ENCODE measurements at regions not wholly inside any gene's neighbourhood (a gene's known extent, or its start where the extent isn't known, plus 50 kb on each side); places are given as distances from the start of the nearest gene placed in this dataset.

DNA sequence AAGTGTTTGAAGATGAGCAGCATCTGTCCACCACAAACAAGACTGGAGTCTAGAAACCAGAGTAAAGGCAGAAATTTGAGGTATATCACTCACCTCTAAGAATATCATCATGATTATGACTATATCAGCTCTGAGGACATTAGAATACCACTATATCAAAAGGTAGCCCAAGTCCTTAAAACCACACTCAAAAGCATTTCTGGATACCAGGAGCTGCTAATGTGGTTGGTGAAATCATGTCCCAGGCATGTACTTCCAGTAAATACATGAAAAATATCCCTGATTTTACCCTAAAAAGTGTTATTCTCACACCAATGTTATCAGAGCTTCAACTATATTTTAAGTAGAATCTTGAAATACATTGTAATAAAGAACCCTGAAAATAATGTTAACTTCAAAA, 136.3 kb upstream of the SMAD1 start:
- DNase-seq = no peak

DNA sequence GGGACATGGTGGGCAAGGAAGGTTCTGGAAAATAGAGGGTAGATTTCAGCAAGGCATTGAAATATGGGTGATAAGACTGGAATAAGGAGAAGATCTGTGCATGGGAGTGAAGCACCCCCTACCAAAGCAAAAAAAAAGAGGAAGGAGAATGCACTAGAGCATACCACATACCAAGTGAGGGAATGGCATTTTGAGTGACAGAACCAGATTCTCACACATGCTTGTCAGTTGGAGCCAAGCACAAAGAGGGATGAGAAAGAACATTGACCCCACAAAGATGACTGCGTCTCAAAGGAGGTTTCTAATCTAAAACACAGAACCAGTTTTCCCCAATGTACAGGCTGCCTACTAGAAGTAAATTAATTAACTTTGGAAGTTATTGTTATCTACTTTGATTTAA, 140.3 kb upstream of the SMAD1 start:
- DNase-seq = no peak

DNA sequence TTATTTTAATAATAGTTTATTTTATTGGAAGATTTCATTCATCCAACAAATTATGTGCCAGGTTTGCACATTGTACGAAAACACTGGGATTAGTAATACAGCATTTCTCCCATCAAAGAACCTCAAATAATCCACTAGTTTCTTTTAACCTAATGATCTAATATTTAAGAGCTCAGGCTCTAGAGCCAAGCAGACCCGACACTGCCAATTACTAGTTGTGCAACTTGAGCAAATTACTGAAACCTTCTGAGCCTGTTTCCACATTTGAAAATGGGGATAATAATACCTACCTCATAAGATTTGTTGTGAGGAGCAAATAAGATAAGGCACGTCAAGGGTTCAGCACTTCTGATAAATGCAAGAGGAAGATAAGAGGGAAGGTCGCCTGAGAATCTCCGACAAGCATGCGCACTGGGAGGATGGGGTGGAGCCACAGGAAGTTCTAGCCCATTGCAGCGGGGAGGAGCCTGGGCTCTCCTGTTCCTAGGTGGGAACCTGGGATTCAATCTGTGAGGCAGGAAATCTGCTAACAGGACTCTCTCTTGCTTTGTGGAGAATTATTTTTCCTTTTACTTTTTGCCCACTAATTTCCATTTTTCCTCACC, 141.5 kb upstream of the SMAD1 start:
- DNase-seq = no peak

DNA sequence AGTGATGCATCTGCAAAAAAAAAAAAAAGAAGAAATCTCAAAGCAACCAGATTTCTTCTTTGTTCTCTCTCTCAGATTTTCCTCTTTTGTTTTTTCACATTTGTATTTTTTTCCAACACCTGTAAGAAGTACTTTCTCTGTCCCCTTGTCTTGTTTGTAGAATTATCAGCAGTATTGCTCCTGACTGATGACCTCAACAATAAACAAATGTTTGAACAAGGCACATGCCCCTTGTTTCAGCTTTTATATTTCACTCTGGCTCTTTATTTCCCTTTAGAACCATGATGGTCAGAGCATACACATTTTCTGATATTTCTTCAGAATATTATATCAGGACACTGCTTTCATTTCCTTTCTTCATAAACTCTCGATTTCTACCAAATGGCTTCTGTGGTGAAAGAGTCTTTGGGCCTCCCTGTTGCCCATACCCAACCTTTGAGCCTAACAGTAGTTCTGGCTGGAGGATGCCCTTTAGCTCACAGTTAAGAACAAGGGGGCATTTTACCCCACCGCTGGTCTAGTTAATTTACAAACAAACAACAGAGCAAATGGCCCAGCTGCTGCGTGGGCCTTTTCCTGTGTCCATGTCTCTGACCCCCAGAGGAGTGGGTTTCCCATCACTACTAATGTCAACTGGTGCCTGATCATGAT, 142.5 kb upstream of the SMAD1 start:
- no peak for DNase-seq

DNA sequence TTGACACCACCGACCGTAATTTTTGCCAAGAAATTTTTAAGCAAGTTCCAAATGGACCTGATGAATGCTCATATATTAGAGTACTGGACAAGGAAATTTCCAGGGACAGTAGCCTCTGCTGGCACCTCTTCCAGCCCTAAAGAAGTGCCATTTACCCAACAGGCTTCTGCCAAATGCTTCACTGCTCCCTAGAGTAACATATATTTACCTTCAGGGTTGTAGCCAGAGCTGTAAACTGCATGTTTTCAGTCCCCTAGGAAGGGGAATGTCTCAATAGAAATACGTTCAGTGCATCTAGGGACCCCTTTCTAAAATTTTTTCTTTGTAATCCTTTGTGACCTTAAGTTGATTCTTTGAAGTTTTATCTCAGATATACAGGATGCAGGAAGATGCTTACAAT, 143.1 kb upstream of the SMAD1 start:
- no peak for DNase-seq

DNA sequence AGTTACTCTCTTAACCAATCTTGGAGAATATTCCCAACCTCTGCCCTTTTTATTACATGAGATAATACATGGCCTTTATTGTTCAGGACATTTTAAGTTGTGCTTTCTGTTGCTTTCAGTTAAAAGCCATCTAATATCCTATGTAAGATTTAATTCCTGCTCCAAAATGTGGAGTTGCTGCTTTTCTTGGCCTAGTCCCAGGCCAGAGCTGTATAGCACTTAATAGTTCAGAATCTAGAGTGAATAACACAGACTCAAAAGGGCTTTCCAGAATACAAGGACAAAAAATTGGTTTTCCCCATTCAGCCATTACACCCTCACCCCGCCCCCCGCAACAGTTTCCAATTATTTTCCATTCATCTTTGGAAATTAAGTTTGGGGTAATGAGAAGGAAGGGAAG, 144.3 kb upstream of the SMAD1 start:
- DNase-seq = no peak

DNA sequence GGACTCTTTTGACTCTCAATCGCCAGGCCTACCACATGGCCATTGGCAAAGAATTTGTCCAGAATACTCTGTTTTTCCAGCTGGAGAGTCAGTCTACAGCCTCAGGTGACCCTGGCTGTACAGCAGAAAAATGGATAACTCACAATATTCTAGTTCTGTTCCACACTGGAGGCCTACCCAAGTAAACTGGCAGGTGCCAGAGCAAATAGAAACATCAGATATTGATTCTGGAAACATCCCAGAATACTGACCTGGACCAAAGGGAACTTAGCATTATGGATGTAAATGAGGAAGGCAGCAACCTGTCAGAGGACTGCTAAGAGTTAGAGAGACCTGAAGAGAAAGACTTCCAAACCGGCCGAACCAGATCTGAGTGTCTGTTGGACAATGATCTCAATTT, 147.9 kb upstream of the SMAD1 start:
- DNase-seq = no peak

DNA sequence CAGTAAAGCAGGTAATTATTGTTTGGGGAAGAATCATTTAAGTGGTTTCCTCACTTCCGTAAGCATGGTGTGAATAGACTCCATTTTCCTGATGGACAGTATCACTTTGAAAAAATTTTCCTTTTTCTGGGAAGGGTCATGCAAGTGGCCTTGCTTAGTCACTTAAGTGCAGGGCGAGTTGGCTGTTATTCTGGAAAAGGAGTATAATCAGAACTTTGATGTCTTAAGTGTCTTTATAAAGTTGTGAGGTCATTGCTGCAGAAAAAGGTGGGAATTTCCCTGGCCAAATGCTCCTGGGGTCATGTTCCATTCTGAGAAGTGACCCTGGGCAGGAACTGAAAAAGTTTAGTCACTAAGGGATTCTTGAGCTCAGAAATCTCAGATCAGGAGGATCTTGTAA, 146.1 kb upstream of the OTUD4 start:
- DNase-seq = no peak

DNA sequence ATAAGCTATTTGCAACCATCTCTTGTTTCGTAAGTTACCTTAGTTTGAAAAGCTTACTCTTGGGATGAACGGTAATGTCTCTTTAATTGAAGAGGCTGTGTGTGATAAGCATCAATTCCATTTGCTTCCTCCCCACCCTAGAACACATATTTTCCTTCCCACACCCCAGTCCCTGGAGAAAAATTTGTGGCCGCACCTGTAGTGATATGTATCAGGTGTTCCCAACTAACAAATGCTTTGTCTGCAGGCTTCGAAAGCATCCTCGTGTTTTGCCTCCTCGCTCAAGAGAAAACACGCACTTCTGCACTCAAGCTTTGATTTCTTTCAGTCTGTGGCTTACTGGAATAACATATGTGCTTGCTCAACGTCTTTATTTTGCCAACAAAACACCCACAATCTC, 143.8 kb upstream of the OTUD4 start:
- DNase-seq = no peak

DNA sequence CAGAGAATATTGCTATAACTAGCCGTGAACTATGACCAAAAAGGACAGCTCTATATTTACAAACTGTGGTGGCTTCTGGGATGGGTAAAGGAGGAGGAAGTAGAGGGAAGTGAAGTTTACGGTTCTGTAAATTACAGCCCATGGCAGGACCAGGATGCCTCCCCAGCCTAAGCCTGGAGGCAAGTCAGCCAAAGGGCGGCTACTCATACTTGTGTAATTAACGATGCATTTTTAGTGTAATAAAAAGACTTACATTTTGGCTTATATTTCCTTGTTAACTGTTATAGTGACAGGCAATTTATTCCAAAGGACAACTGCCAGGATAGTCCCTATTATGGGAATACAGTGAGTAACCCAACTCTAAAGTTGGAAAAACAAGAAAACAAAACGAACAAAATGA, 139.9 kb upstream of the OTUD4 start:
- no peak for DNase-seq

DNA sequence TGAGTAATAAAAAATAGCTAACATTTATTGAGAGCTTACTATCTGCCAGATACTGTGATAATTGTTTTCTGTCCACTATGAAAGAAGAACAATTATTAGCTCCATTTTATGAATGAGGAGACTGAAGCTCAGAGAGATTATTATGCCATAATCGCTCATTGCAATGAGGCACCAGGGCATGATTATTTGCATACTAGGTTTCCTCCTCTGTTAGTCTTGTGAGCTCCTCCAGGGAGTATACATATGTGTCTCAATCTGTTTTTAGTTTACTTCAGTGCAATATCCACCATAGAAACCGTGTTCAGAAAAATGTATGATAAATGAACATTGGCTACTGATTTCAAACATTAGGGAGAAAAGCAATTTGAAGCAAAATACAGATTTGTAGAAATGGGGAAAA, 139.4 kb upstream of the OTUD4 start:
- no peak for DNase-seq

DNA sequence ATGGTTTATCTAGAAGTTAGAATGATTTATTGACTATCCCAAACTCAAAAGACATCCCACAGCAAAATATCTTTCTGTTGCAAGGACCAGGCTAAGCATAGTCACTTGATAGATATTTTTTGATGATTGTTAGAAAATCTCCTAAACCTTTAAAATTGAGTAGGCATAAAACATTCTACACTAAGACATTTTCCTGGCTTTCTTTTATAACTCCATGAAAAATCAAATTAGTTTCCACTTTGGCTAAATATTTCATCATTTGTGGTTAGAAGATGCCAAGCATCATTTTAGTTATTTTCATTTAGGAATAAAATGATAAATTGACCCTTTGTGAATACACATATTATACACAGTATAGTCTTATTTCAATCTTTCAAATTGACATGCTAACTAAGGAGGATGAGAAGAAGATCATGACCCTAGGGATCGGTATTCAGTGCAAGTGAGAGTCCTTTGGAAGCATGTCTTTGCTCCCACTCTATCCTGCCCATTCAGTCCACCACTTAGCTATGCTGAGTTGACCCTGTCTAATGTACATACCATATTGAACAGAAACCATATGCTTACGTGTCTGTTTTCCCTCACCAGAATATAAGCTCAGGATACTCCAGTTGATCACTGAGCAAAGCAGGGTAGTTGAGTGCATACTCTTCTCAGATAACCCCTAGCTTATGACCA, 136.6 kb upstream of the OTUD4 start:
- DNase-seq = no peak

DNA sequence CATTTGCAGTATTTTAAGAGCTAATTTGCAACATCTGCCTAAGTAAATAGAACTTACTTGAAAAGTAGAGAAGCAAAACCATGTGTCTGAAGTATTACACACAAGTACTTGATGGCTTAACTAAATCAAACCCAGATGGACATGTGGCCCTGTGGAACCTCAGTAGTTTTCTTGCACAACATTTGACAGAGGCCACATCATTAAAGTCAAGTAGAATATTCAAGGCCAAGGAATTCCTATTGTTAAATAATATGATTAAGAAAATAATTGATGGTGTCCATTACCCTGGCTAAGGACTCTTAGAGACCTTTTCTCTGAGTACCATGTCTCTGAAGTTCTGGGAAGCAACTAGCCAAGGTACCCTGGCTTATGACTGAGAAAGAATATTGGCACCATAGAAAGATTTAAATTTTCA, 135.4 kb upstream of the OTUD4 start:
- no peak for DNase-seq

DNA sequence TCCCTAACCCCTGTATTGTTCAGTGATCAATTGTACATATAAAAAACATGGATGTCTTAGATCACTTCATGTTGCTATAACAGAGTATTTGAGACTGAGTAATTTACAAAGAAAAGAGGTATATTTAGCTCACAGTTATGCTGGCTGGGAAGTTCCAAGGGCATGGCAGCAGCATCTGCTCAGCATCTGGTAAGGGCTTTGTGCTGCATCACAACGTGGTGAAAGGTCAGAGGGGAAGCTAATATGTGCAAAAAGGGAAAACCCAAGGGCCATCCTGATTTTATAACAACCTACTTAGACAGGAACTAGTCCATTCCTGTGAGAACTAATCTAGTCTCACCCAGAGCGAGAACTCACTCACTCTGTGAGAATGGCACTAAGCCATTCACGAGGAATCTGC, 128.2 kb upstream of the OTUD4 start:
- no peak for DNase-seq

DNA sequence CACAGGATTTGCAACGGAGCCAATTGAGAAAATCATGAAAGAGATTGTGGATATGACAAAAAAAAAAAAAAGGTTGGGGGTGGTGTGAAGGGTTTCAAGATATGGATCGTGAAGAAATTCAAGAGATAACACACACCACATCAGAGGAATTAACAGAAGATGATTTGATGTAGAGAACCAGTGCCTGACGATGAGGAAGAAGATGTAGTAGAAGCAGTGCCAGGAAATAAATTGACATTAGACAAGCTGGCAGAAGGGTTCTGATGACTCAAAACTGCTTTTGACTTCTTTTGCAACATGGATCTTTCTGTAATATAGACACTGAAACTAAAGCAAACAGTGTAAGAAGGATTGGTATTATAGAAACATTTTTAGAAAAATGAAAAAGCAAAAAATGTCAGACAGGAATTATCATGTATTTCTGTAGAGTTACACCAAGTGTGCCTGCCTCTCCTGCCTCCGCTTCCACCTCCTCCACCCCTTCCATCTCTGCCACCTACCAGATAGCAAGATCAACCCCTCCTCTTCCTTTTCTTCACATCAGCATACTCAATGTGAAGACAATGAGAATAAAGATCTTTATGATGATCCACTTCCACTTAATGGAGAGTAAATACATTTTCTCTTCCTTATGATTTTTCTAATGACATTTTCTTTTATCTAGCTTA, 127.5 kb upstream of the OTUD4 start:
- DNase-seq = no peak

DNA sequence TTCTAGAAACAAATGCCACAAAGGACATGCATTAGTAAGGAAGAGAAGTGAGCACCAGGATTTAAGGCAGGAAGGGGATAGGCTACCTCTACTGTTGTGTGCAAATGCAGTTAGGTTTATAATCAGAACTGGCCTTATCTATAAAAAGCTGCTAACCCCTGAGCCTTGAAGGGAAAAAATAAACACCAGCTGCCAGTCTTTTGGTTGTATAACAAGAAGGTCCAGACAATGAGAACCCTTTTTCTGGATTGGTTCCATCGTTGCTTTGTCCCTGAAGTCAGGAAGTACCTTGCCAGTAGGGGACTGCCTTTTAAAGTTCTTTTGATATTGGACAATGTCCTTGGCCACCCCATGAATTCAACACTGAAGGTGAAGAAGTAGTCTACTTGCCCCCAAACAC, 126.7 kb upstream of the OTUD4 start:
- no peak for DNase-seq

DNA sequence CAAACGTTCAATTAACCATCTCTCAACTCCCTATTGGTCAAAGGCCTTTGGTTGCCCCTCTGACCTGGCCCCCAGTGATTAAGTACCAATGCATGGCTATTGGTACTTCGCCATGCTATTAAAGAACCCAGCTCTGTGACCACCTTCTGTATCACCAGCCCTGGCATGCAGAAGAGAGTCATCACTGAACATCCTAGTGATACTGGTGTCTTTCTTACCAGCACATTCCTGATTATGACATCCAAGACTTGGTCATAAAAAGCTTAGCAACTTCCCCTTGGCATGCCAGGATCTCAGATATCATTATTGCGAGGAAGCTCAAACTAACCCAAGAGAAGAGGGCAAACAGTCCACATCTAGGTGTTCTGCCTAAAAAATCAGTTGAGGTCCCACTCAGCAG, 122.3 kb upstream of the OTUD4 start:
- no peak for DNase-seq

DNA sequence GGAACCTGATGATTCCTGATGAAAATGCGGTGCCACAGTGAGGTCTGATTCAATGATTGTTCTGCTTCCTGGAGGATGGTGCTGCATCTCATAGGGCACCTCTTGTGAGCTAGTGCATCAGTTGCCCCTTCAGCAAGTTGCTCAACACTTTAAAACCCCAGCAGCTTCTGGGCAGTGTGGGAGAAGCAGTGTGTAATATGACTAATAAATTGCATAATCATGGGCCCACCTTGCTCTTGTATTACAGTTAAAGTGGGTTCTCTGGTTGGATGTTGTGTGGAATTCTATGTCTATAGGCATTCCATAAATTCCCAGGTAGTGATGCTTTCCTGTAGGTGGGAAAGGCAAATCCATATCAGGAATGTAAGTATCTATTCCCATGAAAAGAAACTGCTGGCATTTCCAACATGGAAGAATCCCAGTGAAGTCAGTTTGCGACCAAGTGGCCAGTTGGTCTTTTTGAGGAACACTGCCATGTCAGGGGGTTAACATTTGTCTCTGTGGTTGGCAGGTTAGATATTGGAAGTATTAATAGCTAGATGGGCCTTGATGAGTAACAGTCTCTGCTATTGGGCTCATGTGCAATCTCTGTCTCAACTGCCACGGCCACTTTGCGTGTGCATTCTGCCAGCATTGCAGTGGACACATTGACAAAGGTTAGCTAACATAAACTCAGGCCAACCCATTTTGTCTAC, 121.1 kb upstream of the OTUD4 start:
- no peak for DNase-seq

DNA sequence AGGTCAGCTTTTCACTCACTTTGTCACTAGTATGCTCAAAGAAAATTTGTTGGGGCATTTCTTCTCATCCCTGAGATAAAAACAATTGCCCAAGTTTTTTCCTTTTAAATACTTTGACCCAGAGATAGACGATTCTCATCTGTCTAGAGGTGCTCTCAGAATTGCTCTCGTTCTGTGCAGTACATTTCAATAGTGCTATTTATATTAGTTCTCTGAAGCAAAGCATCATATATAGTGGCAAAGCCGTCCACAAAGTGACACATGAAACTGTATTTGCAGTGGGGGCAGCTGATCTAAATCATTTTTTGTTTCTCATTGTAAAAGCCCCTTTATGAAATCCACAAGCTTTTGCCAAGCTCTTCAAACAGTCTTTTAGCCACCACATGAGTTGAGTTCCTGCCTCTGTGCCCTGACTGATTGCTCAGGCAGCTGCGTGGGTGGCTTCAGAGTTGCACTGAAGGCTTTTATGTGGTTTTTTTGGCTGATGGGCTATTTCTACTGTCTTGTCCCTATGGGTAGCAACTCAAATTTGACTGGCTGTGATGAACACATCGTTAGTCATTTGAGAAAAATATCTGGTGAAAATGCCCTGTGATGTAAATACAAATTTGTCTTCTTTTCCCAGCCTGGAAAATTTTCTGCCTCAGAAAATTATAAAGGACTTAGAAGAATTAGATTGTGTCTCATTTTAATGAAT, 119.1 kb upstream of the OTUD4 start:
- DNase-seq = no peak

DNA sequence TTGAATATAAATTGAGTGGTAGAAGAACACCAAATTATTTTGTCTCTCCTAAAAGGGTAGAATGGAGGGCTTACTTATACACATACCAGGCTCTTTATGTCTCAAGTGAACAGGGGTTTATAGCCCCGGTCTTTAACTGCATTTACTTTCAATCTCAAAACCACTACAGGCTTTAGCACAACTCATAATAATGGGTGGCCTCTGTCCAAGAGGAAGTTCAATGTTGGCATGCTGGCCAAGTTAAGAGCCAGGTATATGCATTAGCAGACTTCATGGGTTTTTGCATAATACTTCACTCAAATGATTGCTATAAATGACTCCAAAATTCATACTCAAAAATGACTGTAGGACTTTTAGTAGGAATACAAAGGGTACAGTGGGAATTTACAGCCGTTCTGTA, 118.5 kb upstream of the OTUD4 start:
- no peak for DNase-seq

DNA sequence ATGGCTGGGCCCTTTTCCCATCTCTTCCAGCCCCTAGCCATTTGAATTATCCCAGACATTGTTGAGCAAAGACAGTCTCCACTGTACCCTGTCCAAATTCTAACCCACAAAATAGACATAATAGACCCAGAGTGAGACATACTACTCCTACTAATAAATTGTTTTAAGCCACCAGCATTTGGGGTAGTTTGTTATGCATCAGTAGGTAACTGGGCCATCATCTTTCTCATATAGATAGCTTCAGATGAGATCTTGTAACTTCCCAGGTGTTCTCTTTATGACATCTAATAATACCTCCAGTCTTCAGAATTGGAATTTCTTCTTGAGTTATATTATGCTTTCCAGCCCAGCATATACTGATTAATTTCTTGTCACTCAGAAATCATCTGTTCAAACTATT, 117.2 kb upstream of the OTUD4 start:
- DNase-seq = no peak

DNA sequence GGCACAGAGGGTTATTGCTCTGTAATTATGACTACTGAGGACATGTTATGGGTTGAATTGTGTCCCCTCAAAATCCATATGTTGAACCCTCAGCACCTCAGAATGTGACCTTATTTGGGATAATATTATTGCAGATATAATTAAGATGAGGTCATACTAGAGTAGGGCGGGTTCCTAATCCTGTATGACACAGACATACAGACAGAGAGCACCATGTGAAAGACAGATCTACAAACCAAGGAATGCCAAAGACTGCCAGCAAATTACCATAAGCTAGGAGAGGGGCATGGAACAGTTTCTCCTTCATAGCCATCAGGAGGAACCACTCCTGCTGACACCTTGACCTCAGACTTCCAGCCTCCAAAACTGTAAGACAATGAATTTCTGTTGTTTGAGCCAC, 115.2 kb upstream of the OTUD4 start:
- no peak for DNase-seq

DNA sequence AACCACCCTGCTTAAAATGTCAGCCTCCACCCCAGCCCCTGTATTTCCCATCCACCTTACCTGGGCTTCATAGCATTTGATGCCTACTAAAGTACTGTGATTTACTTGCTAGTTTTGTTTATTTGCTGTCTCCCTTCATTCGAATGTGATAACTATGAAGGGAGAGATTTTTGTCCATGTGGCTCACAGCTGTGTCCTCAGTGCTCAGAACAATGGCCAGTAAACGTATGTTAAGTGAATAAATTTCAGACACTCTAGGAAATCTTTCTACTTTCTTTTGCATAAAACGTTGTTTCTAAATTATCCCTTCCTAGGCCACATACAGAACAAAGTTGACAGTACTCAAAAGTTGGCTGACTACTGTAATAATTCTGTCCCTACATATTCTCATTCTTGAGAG, 114.7 kb upstream of the OTUD4 start:
- no peak for DNase-seq
